M059J (cell line): ENCODE measurements at regions not wholly inside any gene's neighbourhood (a gene's known extent, or its start where the extent isn't known, plus 50 kb on each side); places are given as distances from the start of the nearest gene placed in this dataset.

Experiments
- DNase-seq: peaks from one replicate; pipeline ENCODE4 v3.0.0-alpha.2; 2012; ENCODE audit warnings: low read depth

- DNase-seq = no peak
Observed at GRCh38 chr18:67596003-67596402, 79.5 kb upstream of the DSEL start.

GRCh38 chr18:67590571-67591141 lies 74.1 kb upstream of the DSEL start:
- peak; percentile 58 for DNase-seq

- peak; percentile 65 for DNase-seq
Observed at GRCh38 chr18:67589325-67589724, 72.8 kb upstream of the DSEL start.

GRCh38 chr18:67586101-67586500 lies 69.6 kb upstream of the DSEL start:
- no peak for DNase-seq

GRCh38 chr18:67583621-67584020 lies 67.1 kb upstream of the DSEL start:
- no peak for DNase-seq

- DNase-seq = no peak
Observed at GRCh38 chr18:67582488-67582887, 66.0 kb upstream of the DSEL start.

GRCh38 chr18:67581178-67581577 lies 64.7 kb upstream of the DSEL start:
- no peak for DNase-seq

- DNase-seq = no peak
Observed at GRCh38 chr18:67577386-67577785, 60.9 kb upstream of the DSEL start.

- DNase-seq = no peak
Observed at GRCh38 chr18:67574749-67575148, 58.2 kb upstream of the DSEL start.

GRCh38 chr18:67568166-67568565 lies 51.6 kb upstream of the DSEL start:
- no peak for DNase-seq
